GM12878 (cell line): ENCODE measurements at regions not wholly inside any gene's neighbourhood (a gene's known extent, or its start where the extent isn't known, plus 50 kb on each side); places are given as distances from the start of the nearest gene placed in this dataset.

Experiments
- JUNB ChIP-seq: IDR thresholded peaks from 2 replicates; pipeline ENCODE4 v1.6.1; 2016; ENCODE audit warnings: antibody characterized with exemption, mild to moderate bottlenecking
- NFYA ChIP-seq: IDR thresholded peaks from 2 replicates; pipeline ENCODE4 v1.6.1; 2011; ENCODE audit warnings: low read depth, mild to moderate bottlenecking, low read length, improper control_type of control experiment, borderline replicate concordance
- NRF1 ChIP-seq: conservative IDR thresholded peaks from 2 replicates; pipeline ENCODE4 v1.6.1; 2011; ENCODE audit warnings: mild to moderate bottlenecking, low read depth, low read length, improper control_type of control experiment
- SMARCA5 ChIP-seq: fragments of 450-650 bp; IDR thresholded peaks from 2 replicates; pipeline ENCODE4 v1.6.1; 2017; ENCODE audit warnings: mild to moderate bottlenecking
- TBL1XR1 ChIP-seq: IDR thresholded peaks from 2 replicates; pipeline ENCODE4 v1.6.1; 2012; ENCODE audit warnings: low read depth, low read length, improper control_type of control experiment
- ZBTB40 ChIP-seq: fragments of 450-650 bp; IDR thresholded peaks from 2 replicates; pipeline ENCODE4 v1.6.1; 2016; ENCODE audit warnings: mild to moderate bottlenecking, moderate library complexity, borderline replicate concordance
- TF ChIP-seq, protein P1 (sequence below): IDR thresholded peaks from 2 replicates; pipeline ENCODE4 v1.6.1; 2011; ENCODE audit warnings: borderline replicate concordance, low read depth, mild to moderate bottlenecking, moderate library complexity, low read length; ENCODE audit not compliant: insufficient read depth, poor library complexity, severe bottlenecking
- TF ChIP-seq, protein P2 (sequence below): fragments of 450-650 bp; conservative IDR thresholded peaks from 2 replicates; pipeline ENCODE4 v1.6.1; 2017; ENCODE audit warnings: mild to moderate bottlenecking, moderate library complexity

- no peak for TF ChIP-seq TBL1XR1
- no peak for TF ChIP-seq JUNB
- TF ChIP-seq, protein P1, sequence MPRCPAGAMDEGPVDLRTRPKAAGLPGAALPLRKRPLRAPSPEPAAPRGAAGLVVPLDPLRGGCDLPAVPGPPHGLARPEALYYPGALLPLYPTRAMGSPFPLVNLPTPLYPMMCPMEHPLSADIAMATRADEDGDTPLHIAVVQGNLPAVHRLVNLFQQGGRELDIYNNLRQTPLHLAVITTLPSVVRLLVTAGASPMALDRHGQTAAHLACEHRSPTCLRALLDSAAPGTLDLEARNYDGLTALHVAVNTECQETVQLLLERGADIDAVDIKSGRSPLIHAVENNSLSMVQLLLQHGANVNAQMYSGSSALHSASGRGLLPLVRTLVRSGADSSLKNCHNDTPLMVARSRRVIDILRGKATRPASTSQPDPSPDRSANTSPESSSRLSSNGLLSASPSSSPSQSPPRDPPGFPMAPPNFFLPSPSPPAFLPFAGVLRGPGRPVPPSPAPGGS: no peak
- TF ChIP-seq NRF1: no peak
- TF ChIP-seq ZBTB40: no peak
- TF ChIP-seq SMARCA5: no peak
- TF ChIP-seq, protein P2, sequence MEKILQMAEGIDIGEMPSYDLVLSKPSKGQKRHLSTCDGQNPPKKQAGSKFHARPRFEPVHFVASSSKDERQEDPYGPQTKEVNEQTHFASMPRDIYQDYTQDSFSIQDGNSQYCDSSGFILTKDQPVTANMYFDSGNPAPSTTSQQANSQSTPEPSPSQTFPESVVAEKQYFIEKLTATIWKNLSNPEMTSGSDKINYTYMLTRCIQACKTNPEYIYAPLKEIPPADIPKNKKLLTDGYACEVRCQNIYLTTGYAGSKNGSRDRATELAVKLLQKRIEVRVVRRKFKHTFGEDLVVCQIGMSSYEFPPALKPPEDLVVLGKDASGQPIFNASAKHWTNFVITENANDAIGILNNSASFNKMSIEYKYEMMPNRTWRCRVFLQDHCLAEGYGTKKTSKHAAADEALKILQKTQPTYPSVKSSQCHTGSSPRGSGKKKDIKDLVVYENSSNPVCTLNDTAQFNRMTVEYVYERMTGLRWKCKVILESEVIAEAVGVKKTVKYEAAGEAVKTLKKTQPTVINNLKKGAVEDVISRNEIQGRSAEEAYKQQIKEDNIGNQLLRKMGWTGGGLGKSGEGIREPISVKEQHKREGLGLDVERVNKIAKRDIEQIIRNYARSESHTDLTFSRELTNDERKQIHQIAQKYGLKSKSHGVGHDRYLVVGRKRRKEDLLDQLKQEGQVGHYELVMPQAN: no peak
- no peak for TF ChIP-seq NFYA
These were observed 457.3 kb downstream of the RASEF start (continued) for GRCh38 chr9:82605657-82606031.
